ENCODE measurements at regions not wholly inside any gene's neighbourhood (a gene's known extent, or its start where the extent isn't known, plus 50 kb on each side); places are given as distances from the start of the nearest gene placed in this dataset.

- DNase-seq (ENCODE audit: low read depth, low spot score), result no peak
Observed at GRCh38 chr4:159003420-159004253, 99.2 kb upstream of the RAPGEF2 start.

GRCh38 chr4:159006202-159006601, 96.7 kb upstream of the RAPGEF2 start:
- DNase-seq (ENCODE audit: low read depth, low spot score), result no peak

GRCh38 chr4:159008671-159009070, 94.2 kb upstream of the RAPGEF2 start:
- no peak for DNase-seq (ENCODE audit: low read depth, low spot score)

- no peak for DNase-seq (ENCODE audit: low read depth, low spot score)
Observed at GRCh38 chr4:159009521-159009920, 93.4 kb upstream of the RAPGEF2 start.

- no peak for DNase-seq (ENCODE audit: low read depth, low spot score)
Observed at GRCh38 chr4:159010100-159010499, 92.8 kb upstream of the RAPGEF2 start.

GRCh38 chr4:159010563-159011260, 92.2 kb upstream of the RAPGEF2 start:
- no peak for DNase-seq (ENCODE audit: low read depth, low spot score)

- DNase-seq (ENCODE audit: low read depth, low spot score), result no peak
Observed at GRCh38 chr4:159012381-159012780, 90.5 kb upstream of the RAPGEF2 start.

GRCh38 chr4:159013692-159014091, 89.2 kb upstream of the RAPGEF2 start:
- DNase-seq (ENCODE audit: low read depth, low spot score), result no peak

GRCh38 chr4:159014859-159015258, 88.0 kb upstream of the RAPGEF2 start:
- DNase-seq (ENCODE audit: low read depth, low spot score), result no peak

- DNase-seq (ENCODE audit: low read depth, low spot score), result no peak
Observed at GRCh38 chr4:159015841-159016240, 87.0 kb upstream of the RAPGEF2 start.

GRCh38 chr4:159016593-159017024, 86.3 kb upstream of the RAPGEF2 start:
- DNase-seq (ENCODE audit: low read depth, low spot score), result no peak

- DNase-seq (ENCODE audit: low read depth, low spot score), result no peak
Observed at GRCh38 chr4:159017323-159018026, 85.4 kb upstream of the RAPGEF2 start.

GRCh38 chr4:159018062-159018629, 84.7 kb upstream of the RAPGEF2 start:
- DNase-seq (ENCODE audit: low read depth, low spot score), result no peak

GRCh38 chr4:159019356-159019755, 83.5 kb upstream of the RAPGEF2 start:
- no peak for DNase-seq (ENCODE audit: low read depth, low spot score)

GRCh38 chr4:159021597-159022385, 81.1 kb upstream of the RAPGEF2 start:
- DNase-seq (ENCODE audit: low read depth, low spot score), result no peak

- DNase-seq (ENCODE audit: low read depth, low spot score), result no peak
Observed at GRCh38 chr4:159023741-159024140, 79.1 kb upstream of the RAPGEF2 start.

GRCh38 chr4:159024266-159024665, 78.6 kb upstream of the RAPGEF2 start:
- no peak for DNase-seq (ENCODE audit: low read depth, low spot score)

- DNase-seq (ENCODE audit: low read depth, low spot score), result no peak
Observed at GRCh38 chr4:159024828-159025227, 78.1 kb upstream of the RAPGEF2 start.

- no peak for DNase-seq (ENCODE audit: low read depth, low spot score)
Observed at GRCh38 chr4:159026329-159026728, 76.5 kb upstream of the RAPGEF2 start.

GRCh38 chr4:159027535-159027934, 75.3 kb upstream of the RAPGEF2 start:
- no peak for DNase-seq (ENCODE audit: low read depth, low spot score)

GRCh38 chr4:159029481-159029880, 73.4 kb upstream of the RAPGEF2 start:
- DNase-seq (ENCODE audit: low read depth, low spot score), result peak; percentile 27

All from pulmonary artery endothelial cell (primary cell).